ENCODE measurements at regions not wholly inside any gene's neighbourhood (a gene's known extent, or its start where the extent isn't known, plus 50 kb on each side); places are given as distances from the start of the nearest gene placed in this dataset.

DNA sequence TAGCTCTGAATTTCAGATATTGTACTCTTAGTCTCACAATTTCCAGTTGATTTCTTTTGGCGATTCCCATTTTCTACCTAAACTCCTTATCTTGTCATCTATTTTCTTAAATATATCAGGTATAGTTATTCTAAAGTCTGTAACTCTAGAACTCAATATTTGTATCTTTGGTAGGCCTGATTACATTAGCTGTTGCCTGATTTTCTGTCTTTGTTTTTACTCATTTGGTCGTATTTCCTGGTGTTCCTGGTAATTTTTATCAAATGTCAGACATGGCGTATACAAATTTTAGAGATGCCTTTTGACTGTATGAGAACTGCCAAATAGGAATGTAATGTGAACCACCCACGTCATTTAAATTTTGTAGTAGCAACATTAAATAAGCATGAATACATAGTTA is 266.7 kb downstream of the ZNF536 start:
- TF ChIP-seq, protein P1, sequence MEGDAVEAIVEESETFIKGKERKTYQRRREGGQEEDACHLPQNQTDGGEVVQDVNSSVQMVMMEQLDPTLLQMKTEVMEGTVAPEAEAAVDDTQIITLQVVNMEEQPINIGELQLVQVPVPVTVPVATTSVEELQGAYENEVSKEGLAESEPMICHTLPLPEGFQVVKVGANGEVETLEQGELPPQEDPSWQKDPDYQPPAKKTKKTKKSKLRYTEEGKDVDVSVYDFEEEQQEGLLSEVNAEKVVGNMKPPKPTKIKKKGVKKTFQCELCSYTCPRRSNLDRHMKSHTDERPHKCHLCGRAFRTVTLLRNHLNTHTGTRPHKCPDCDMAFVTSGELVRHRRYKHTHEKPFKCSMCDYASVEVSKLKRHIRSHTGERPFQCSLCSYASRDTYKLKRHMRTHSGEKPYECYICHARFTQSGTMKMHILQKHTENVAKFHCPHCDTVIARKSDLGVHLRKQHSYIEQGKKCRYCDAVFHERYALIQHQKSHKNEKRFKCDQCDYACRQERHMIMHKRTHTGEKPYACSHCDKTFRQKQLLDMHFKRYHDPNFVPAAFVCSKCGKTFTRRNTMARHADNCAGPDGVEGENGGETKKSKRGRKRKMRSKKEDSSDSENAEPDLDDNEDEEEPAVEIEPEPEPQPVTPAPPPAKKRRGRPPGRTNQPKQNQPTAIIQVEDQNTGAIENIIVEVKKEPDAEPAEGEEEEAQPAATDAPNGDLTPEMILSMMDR (conservative IDR thresholded peaks at IDR 0.05), result no peak
- no peak overlapping the region for H3K9ac ChIP-seq (ENCODE audit: extremely low read depth, insufficient read length, low read length)
- no CpG with 5 or more reads among the region's 4 CpGs for WGBS (ENCODE audit: extremely low coverage, insufficient read length, low lambda C conversion rate)

More for the DNA sequence above, 266.7 kb downstream of the ZNF536 start:
- Histone ChIP-seq H3K23me2 (ENCODE audit: insufficient read length, low read depth, low read length, poor library complexity, severe bottlenecking) (no peaks in the 10 kb centered on the region), H3K79me2 (ENCODE audit: insufficient read depth, low read length) (no peaks in the 10 kb centered on the region; the same call in 1 of the 2 replicates), H3K14ac (ENCODE audit: insufficient read depth, low read length) (no peak overlapping the region), H3T11ph (ENCODE audit: low read length) (no peak overlapping the region), H2BK120ac (ENCODE audit: low read depth, low read length, poor library complexity, severe bottlenecking) (no peak overlapping the region), H2BK5ac (ENCODE audit: insufficient read length, low read length) (no peak overlapping the region), H3K27me3 (ENCODE audit: insufficient read depth, low read length) (no peaks in the 10 kb centered on the region), H4K91ac (ENCODE audit: insufficient read length, low read depth, low read length) (no peak overlapping the region), H2AK5ac (ENCODE audit: insufficient read length, low read length) (no peak overlapping the region), H4K8ac (replicated peaks; ENCODE audit: insufficient read length, low read depth, low read length) (no peak overlapping the region), H3K4me2 (ENCODE audit: insufficient read depth, insufficient read length, low read length) (no peak overlapping the region), H2AFZ (ENCODE audit: low read length) (no peak overlapping the region), H4K5ac (ENCODE audit: insufficient read length, low read depth, low read length) (no peak overlapping the region), H3K4ac (ENCODE audit: low read depth, low read length) (no peak overlapping the region), H4K20me1 (ENCODE audit: control insufficient read depth, insufficient read depth, insufficient read length) (no peaks in the 10 kb centered on the region), H3K27ac (ENCODE audit: insufficient read length, low read depth, low read length) (no peak overlapping the region), H2BK15ac (ENCODE audit: low read depth, low read length) (no peak overlapping the region), H3K9me3 (ENCODE audit: control insufficient read depth, low read depth, low read length) (no peaks in the 10 kb centered on the region), H2BK20ac (ENCODE audit: low read depth, low read length, poor library complexity, severe bottlenecking) (no peak overlapping the region), H3K18ac (ENCODE audit: insufficient read length, low read depth, low read length) (no peak overlapping the region), H2BK12ac (ENCODE audit: insufficient read length, low read depth, low read length) (no peak overlapping the region), H3K56ac (ENCODE audit: insufficient read length, low read depth, low read length) (no peak overlapping the region), H3K79me1 (ENCODE audit: insufficient read depth, low read depth, low read length, poor library complexity, severe bottlenecking) (no peaks in the 10 kb centered on the region), H3K23ac (ENCODE audit: insufficient read length, low read depth, low read length) (no peak overlapping the region), H3K4me1 (ENCODE audit: insufficient read depth, low read length) (no peaks in the 10 kb centered on the region)
- no peak overlapping the region for H3K27ac Mint-ChIP-seq
- peaks cover 10 to 12% of the 10 kb centered on the region in 2 experiments for H3K9me3 Mint-ChIP-seq
- no peaks in the 10 kb centered on the region for H3K27me3 Mint-ChIP-seq (ENCODE audit: low read depth)
- no peak for DNase-seq
- peaks cover 4% of the 10 kb centered on the region in 2 experiments; a peak in 3 of 4 replicates for H3K4me1 Mint-ChIP-seq
- no peak overlapping the region for H3K4me3 Mint-ChIP-seq
- H3K36me3 Mint-ChIP-seq (ENCODE audit: insufficient read depth in 1 of 3, low read depth in 3 of 3), result peaks cover 0 to 10% (median 2%) of the 10 kb centered on the region in 3 experiments; a peak in 4 of 7 replicates

Measured in H9 (cell line).